ENCODE measurements at regions not wholly inside any gene's neighbourhood (a gene's known extent, or its start where the extent isn't known, plus 50 kb on each side); places are given as distances from the start of the nearest gene placed in this dataset.

DNA sequence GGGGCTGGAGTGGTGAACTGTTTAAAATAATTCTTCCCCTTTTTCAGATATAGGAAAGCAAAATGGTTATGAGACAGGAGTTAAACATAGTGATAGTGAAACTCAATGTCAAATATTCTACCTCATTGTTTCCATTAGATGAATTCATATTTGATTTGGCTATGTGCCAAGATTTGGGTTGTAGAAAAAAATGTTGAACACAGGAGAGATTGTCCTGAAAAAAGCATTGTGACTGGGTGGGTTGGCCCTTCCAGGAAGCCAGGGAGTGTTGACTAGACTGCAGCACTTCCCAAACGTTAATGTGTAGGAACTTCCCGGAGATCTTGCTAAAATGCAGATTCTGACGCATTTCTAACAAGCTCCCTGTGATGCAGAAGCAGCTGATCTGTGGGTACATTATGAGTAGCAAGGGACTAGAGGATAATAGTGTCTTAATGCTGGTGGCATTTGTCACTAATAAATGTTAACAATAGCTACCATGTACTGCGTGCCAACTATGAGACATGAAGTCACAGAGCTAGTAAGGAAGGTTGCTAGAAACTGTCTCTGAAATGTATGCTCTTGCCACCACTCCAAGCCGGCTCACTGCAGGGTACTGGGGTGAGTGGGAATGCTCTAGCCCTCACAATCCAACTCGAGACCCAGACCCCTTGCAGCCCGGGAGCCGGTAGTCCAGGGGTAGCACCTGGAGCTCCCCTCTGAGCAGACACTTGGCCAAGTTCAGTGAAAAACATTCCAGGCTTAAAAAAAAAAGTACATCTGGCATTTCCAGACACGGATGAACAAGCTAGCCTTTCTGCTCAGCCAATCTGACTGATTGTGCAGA lies 120.6 kb downstream of the CD47 start:
- peak; percentile 11 for DNase-seq (ENCODE audit: low spot score)

DNA sequence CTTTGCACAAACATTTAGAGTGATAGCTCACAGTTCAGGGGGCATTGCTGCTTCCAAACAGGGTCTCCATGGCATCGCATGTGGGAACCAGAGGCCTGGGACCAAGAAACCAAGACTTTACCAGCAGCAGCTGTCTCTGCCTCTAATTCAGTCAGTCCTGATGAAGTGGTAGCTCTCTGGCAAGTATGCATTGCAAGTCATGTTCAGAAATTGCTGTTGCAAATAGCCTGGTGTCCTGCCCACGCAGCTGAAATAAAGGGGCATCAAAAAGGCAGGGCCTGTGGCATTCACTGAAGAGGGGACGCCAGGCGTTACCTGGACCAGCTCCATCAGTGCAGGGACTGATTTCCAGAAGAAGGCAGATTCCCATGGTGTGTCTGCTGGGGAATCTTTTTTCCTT lies 121.3 kb downstream of the CD47 start:
- DNase-seq (ENCODE audit: low spot score): no peak

DNA sequence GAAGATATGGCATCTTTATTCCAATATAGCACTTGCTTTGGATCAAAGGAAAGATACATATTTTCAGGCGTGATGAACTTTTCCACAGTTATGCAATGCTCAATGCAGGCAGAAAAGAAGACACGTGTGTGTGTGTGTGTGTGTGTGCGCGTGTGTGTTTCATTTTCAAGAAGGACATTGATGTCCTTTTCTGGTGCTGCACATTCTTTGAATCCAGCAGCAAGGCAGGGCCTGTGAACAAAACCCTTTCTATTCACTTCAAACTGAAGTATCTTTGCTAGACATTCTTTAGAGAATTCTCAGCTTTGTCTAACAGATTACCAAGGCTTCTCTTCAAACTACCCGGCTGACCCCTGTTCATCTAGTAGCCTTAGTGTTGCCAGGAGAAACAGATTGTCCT lies 124.6 kb downstream of the CD47 start:
- no peak for DNase-seq (ENCODE audit: low spot score)

DNA sequence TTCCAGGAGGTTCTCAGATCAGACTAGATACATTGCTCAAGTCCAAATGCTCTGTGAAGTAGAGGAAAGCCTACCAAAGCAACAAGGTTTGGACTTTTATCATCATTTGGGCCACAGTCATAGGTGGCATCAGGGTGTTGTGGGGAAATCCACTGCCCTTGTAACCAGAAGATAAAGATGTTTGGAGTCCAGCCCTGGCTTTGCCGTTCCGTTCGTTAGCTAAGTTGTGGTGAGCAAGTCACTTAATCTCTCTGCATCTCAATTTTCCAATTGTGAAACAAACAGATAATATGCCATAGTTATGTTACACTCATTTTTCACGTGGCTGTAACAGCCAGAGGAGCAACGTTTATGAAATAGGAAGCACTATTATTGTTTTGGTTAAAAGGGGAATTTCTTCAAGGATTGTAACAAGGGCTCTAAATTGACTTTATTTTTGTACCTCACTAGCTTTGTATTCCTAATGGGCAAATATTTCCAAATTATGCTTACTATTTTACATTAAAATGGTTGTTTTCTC lies 125.6 kb downstream of the CD47 start:
- no peak for DNase-seq (ENCODE audit: low spot score)

DNA sequence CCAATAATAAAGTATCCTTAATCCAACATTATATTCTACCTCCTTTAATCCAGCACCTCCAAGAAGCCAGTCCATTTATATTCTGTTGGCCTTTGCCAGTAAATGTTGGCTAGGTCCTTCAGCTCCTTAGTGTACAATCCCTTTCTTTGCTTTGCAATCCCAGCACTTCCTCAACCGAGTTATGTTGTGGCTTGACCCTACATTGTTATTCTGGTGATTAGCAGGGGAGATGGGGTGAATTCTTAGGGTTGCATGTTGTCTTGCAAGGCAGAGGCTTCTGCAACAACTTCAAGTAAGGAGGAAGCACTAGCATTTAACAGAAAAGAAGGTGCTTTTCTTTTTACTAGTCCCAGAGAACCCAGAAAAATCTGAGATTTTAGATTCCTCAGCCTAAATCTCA lies 127.2 kb downstream of the CD47 start:
- DNase-seq (ENCODE audit: low spot score): no peak

DNA sequence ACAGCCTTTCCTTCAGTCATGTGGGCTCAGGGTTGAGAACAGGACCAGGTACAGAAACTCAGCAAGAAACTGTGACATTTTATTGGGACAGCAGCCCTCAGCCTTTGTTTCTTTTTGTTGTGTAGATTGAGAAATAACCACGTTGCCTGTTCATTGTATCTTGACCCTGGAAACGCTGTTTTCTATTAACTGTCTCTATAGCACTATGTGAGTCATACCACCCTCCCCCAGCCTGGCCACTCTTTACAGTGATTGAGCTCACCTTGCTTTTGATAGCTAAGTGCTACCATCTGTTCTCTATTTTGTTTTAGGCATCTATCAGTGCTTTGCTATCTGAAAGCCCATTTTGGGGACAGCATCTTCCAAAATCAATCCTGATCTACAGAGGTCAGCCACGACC lies 127.9 kb downstream of the CD47 start:
- DNase-seq (ENCODE audit: low spot score): no peak

DNA sequence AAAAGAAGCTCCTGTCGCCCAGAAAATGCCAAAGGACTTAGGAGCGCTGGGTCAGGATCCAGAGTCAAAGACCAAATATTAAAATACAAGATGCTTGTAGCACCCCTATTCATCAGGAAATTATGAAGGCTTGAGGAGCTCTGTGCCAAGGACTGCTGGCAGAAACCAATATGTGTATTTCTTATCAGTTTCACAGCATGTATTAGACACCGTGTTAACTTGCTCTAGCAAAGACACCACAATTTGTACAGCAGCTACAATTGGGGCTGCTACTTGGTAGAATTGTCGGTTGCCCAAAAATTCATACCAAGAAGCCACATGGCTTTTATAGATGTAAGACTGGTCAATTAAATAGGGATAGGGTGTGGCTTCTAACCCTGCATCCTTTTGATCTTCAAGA lies 128.8 kb downstream of the CD47 start:
- DNase-seq (ENCODE audit: low spot score): no peak

DNA sequence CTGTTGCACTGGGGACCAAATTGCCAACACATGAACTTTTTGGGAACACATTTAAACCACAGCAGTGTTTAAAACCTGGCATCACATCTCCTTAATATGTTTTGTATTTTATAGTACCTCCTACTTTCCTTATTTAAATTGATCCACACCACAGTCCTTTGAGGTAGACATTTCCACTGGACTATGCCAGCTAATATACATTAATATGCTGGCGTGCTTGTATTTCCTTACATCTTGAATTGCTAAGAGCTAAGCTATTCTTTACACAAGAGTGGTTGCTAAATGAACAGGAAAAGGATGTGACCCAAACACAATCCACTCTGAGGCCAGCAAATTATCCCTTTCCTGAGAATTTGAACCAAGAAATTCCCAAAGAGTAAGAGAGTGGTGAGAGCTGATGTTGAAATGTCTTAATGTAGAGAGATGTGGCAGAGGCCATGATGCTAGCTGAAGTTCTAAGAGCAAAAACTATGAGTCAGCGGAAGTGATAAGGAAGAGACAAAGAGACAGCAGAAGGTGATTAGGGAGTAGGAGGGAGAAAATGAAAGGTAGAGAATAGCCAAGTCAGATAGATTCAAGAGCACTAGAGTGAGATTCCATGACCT lies 131.2 kb downstream of the CD47 start:
- DNase-seq (ENCODE audit: low spot score): no peak

DNA sequence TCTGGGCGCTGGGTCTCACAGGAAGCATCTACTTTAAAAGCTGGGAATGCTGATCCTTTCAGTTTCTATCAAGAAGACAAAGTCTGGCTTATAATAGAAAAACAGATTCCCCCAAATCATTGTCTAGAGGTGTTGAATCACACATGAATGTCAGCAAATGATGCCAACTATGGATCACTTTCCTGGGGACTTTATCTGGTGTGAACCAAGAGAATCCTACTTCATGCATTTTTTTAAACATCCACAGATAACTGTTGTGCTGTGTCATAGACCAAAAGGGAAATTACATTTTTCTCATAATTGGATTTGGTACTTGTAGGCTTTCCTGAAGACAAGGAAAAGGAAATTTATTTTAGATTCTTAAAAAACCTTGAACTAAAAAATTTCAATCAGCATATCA lies 132.7 kb downstream of the CD47 start:
- no peak for DNase-seq (ENCODE audit: low spot score)

DNA sequence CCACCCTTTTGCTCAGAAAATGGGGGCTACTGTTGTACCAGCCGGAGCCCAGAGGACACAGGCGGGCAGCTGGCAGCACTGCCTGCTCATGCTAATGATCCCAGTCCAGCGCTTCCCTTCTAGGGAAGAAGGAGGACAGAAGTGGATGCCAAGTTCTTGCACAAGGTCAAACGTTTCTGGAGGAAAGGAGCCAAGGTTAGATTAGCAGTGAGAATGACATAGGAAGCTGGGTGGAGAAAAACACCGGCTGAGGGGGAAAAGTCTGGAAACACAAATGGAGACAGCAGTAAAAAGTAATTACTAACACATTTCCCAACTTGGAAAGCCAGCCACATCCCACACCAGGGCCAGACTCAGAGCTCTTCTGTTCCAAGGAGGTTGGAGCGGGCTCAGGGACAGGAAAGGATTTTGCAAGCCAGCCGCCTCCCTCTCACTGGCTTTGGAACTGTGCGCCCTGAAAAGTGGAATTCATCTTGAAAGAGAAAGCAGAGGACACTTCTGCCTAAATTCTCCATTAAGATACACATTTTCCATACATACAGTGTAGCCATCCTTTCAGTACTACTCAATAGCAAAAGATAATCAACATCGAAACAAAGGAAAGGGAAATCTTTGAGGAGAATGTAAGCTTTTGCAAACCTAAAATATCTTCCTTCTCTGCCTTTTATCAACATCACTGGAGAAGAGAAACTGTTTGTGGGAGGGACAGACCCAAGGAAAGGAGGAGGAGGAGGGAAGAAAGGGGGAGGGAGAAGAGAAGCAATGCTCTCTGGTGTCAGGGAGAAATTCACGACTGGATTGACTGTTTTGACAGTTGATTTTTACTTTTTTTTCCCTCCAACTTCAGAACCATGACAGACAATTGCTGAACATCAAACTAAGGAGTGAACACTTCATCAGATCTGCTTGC lies 133.6 kb downstream of the CD47 start:
- DNase-seq (ENCODE audit: low spot score): no peak

DNA sequence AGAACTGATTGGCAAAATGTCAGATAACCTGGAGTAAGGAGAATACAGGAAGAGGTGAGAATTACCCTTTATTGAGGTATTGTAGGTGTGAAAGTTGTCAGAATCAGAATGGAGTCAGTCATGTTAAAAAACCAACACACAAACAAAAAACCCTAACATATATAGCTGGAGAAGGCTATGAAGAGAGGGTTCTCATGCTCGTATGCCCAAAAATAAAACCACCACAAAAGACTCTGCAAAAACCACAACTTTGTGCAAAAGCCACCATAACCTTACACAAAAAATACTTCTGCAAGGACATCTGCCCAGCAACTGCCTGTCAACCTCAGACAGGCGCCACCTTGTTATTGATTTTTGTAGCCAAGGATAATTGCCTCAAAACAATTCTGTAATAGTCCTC lies 136.0 kb downstream of the CD47 start:
- no peak for DNase-seq (ENCODE audit: low spot score)

DNA sequence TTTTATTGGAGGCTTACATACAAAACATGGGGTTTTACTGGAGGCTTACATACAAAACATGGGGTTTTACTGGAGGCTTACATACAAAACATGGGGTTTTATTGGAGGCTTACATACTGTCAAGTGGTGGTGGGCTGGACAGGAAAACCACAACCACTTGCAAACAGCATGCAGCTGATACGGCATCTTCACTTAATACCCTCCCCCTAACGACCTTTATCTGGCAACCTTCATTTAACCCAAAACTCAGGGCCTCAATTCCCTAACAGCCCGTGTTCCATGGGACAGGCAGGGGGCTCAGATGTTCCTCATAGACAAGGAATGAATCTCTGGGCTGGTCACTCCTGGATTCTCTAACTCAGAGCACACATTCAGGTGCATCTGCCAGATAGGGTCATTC lies 137.1 kb downstream of the CD47 start:
- no peak for DNase-seq (ENCODE audit: low spot score)

DNA sequence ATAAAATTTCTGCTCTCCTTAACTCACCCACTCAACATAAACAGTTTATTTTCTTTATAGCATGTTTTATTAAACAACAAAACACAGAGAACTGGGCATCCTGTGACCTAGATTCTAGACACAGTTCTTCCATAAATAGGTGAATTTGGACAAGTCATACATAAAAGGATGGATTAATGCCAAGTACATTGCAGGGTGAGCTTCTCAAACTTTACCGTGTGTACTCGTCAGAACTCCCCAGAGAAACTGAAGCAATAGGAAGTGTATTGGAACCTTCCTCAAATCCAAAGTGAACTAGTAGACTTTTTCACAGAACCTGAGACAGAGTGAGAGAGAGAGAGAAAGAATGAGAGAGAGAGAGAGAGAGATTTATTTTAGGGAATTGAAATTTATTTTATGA lies 139.7 kb downstream of the CD47 start:
- DNase-seq (ENCODE audit: low spot score): no peak

DNA sequence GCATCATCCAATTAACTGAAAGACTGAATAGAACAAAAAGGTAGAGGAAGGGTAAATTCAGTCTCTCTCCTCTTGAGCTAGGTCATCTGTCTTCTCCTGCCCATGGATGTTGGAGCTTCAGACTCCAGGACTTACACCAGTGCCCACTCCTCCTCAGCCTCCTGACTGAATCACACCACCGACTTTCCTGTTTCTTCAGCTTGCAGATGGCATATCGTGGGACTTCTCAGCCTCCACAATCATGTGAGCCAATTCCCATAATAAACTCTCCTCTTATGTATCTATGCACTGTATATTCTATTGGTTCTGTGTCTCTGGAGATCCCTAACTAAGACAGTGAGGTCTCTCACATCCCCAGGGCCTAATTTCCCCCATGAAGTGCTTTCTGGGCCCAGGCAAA lies 140.4 kb downstream of the CD47 start:
- DNase-seq (ENCODE audit: low spot score): no peak

DNA sequence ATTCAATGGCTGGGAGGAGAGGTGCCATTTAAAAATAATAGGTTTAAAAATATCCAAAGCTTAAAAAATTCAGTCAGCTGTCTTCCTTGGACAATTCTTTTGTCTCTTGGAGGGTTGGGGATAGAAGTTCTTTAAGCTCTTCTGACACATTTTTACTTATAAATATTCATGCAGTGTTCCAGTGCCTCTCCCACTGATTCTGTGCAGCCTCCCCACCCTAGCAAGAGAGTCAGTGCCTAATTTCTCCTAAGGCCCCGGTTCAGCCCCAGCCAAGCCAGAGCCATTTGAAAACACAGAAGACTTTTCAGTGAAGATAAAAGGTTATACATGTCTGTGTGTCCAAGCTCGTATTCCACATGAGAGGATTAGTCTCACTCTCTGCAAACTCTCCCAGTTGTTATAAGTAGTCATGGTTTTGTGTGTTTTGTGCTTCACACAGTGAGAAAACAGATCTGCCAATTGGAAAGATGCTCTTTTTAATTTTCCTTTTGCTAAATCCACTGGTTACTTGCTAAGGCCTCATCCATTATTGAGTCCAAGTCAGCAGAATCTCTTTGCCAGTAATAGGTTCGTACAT lies 141.3 kb downstream of the CD47 start:
- DNase-seq (ENCODE audit: low spot score): no peak

DNA sequence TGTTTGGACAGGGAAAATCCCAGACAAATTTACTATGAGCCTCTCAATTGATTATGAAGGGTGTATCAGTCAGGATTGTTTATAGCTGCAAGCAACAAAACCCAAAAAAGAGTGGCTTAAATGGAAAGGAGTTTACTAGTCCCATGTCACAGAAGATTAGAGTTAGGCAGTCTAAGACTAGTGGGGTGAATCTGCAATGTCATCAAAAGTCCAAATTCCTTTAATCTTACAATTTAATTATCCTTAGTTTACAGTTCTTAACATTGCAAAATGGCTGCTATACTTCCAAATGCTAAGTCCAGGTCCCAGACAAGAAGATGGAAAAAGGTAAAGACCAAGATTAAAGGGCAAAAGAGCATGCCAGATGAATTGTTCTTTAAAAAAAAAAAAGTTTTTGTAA lies 143.6 kb downstream of the CD47 start:
- no peak for DNase-seq (ENCODE audit: low spot score)

DNA sequence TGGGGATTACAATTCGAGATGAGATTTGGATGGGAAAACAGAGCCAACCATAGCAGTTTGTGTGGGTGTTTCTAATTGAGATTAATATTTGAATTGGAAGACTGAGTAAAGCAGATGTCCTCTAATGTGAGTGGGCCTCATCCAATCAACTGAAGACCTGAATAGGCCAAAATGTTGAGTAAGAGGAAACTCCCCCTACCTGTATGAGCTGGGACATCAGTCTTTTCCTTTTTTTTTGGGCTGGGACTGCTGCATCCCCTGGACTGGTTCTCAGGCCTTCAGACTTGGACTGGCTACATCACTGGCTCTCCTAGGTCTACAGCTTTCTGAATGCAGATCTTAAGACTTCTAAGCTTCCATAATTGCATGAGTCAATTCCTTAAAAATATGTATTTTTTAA lies 144.1 kb downstream of the CD47 start:
- no peak for DNase-seq (ENCODE audit: low spot score)

DNA sequence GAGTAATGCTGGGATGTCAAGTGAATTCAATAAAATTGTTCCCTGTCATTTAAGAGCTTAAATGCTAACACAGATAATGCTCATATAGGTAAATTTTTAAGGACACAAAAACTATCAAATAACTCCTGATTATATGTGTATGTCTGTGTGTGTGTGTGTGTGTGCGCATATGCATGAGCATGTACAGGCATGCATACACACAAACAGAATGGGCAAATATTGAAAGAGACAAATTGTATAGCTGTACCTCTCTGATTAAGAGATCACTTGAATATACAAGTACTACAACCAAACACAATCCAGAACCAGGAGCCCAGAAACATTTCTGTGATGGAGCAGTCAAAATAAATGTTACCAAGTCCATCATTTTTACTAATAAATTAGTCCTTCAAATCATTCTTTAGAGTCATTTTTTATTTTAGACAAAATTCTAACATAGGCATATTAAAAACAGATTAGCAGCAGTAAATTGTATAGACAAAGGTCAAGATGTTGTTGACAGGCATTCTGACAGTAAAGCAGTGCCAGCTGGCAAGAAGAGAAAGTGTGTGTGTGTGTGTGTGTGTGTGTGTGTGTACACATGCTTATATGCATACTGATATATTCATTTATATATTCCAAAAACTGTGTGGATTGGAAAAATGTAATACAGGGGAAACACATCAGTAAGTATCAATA lies 145.3 kb downstream of the CD47 start:
- DNase-seq (ENCODE audit: low spot score): no peak

DNA sequence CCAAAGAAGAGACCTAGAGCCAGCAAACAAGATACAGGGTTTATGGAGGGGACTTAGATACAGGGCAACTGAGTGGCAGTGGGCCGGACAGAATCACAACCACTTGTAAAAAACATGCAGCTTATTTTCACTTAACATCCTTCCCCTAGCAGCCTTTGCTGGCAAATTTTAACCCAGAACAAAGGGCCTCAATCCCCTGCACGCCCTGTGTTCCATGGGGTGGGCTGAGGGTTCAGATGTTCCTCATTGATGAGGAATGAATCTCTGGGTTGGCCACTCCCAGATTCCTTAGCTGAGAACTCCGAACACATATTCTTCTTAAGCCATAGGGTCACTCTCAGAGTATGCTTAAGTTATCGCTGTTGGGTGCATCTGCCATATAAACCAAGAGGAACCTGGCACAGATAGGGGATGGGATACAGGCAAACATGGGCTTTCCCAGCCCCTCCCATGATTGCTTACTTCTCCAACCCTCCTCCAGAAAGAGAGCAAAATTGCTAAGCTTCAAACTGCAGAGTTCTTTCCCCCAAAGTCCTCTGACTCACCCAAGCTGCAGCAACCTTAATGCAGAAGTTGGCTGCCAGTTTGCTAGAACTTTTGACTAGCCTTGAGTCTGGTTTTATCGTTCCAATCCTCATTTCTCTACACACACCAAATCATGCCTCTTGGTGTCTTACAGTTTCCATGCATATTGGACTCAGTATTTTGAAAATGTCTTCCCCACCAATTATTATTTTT lies 146.9 kb downstream of the CD47 start:
- no peak for DNase-seq (ENCODE audit: low spot score)

DNA sequence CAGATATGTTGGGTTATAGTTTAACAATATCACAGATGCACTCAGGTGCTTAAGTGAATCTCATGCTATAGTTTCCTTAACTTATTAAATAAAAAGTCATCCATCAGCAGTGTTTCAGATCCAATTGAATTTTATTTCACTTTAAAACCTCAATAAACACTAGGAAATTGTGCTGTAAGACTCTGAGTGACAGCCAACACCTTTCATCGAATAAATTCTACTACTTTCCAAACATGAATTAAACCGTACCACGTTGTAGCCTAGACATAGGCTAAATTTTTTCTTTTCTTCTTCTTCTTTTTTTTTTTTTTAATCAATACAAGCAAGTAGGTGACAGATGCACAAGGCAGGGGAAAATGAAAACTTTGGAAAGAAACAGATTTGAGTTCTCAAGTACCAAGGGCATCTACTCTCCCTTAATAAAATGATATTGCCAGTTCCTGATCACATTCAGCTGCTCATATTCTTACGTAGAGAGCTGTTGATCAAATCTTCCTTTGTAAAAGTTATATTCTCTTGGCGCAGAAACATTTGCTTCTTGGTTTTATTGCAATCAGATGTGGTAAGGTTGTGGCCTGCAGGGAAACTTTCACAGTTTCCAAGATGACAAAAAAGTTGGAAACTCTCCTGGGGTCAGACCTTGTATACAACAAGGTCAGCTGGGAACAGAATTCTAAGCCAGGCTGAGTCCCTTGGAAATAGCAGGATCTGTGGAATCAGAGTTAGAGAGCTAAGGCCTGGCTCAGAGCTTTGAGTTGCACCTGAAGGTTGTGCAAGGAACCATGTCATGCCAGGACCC lies 147.7 kb downstream of the CD47 start:
- DNase-seq (ENCODE audit: low spot score): no peak
